ENCODE measurements at regions not wholly inside any gene's neighbourhood (a gene's known extent, or its start where the extent isn't known, plus 50 kb on each side); places are given as distances from the start of the nearest gene placed in this dataset.

GRCh38 chr14:66421990-66422946, 63.9 kb upstream of the CCDC196 start:
- no peak overlapping the region for H3K4me3 Mint-ChIP-seq (ENCODE audit: unreplicated experiment)
- no peaks in the 10 kb centered on the region for H3K27me3 Mint-ChIP-seq (ENCODE audit: low read depth)
- no peak overlapping the region for H3K27ac Mint-ChIP-seq (ENCODE audit: unreplicated experiment)
- no peaks in the 10 kb centered on the region for H3K4me1 Mint-ChIP-seq (ENCODE audit: low read depth)
- H3K9me3 Mint-ChIP-seq (ENCODE audit: low read depth) = peaks cover 2% of the 10 kb centered on the region
- no peak for TF ChIP-seq CTCF (IDR thresholded peaks at IDR 0.05)
- H3K36me3 Mint-ChIP-seq (ENCODE audit: low read depth) = no peaks in the 10 kb centered on the region
- DNase-seq (ENCODE audit: low spot score) = no peak

- TF ChIP-seq CTCF (IDR thresholded peaks at IDR 0.05) = no peak
- Mint-ChIP-seq H3K27ac (ENCODE audit: unreplicated experiment) (no peak overlapping the region), H3K4me1 (ENCODE audit: low read depth) (no peaks in the 10 kb centered on the region), H3K27me3 (ENCODE audit: low read depth) (no peaks in the 10 kb centered on the region), H3K9me3 (ENCODE audit: low read depth) (no peaks in the 10 kb centered on the region), H3K36me3 (ENCODE audit: low read depth) (no peaks in the 10 kb centered on the region), H3K4me3 (ENCODE audit: unreplicated experiment) (no peak overlapping the region)
- DNase-seq (ENCODE audit: low spot score) = no peak
Measured at GRCh38 chr14:66425402-66425801, 60.8 kb upstream of the CCDC196 start.

DNA sequence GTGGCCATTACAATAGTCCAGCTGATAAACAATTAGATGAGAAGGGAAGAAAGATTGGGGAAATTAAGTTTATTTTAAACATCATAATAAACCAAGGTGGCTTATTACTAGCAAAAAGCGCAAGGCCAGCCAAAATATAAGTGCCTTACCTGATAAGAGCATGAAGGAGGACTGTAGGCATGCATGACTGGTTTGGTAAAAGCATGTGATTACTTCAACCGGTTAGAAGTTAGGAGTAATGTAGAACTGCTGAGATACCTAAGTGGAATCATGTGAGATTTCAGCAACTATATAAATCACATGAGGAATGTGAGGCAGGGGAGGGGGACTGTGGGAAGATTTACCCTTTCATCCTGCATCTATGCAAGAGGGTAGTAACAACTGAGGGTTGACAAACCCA, 59.7 kb upstream of the CCDC196 start:
- Mint-ChIP-seq H3K27me3 (ENCODE audit: low read depth) (no peaks in the 10 kb centered on the region), H3K4me1 (ENCODE audit: low read depth) (no peaks in the 10 kb centered on the region), H3K9me3 (ENCODE audit: low read depth) (no peaks in the 10 kb centered on the region), H3K36me3 (ENCODE audit: low read depth) (no peaks in the 10 kb centered on the region), H3K27ac (ENCODE audit: unreplicated experiment) (no peak overlapping the region), H3K4me3 (ENCODE audit: unreplicated experiment) (no peak overlapping the region)
- DNase-seq (ENCODE audit: low spot score) = no peak
- no peak for TF ChIP-seq CTCF (IDR thresholded peaks at IDR 0.05)

GRCh38 chr14:66432334-66432733, 53.8 kb upstream of the CCDC196 start:
- TF ChIP-seq CTCF (IDR thresholded peaks at IDR 0.05) = no peak
- no peak for DNase-seq (ENCODE audit: low spot score)
- Mint-ChIP-seq H3K27me3 (ENCODE audit: low read depth) (peaks cover 1% of the 10 kb centered on the region), H3K9me3 (ENCODE audit: low read depth) (peaks cover 14% of the 10 kb centered on the region), H3K27ac (ENCODE audit: unreplicated experiment) (no peak overlapping the region), H3K36me3 (ENCODE audit: low read depth) (no peaks in the 10 kb centered on the region), H3K4me1 (ENCODE audit: low read depth) (no peaks in the 10 kb centered on the region), H3K4me3 (ENCODE audit: unreplicated experiment) (no peak overlapping the region)

DNA sequence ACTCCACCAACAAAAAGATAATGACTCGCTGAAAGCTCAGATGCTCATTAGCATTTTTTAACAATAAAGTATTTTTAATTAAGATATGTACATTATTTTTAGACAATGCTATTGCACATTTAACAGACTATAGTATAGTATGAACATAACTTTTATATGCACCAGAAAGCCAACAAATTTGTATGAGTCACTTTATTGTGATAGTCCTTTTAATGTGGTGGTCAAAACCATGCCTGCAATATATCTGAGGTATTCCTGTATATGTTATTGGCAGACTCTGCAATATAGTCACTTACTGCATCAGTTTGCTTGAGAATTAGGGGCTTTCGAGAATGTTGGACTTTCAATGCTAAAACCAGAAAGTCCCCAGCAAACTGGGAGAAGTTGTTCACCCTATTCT, 51.7 kb upstream of the CCDC196 start:
- Mint-ChIP-seq H3K36me3 (ENCODE audit: low read depth) (no peaks in the 10 kb centered on the region), H3K4me1 (ENCODE audit: low read depth) (no peaks in the 10 kb centered on the region), H3K9me3 (ENCODE audit: low read depth) (peaks cover 24% of the 10 kb centered on the region), H3K27me3 (ENCODE audit: low read depth) (peaks cover 1% of the 10 kb centered on the region), H3K4me3 (ENCODE audit: unreplicated experiment) (no peak overlapping the region), H3K27ac (ENCODE audit: unreplicated experiment) (no peak overlapping the region)
- DNase-seq (ENCODE audit: low spot score) = no peak
- no peak for TF ChIP-seq CTCF (IDR thresholded peaks at IDR 0.05)

All from chondrocyte (in vitro differentiated cells).